Endodermal cell (in vitro differentiated cells): ENCODE measurements at regions not wholly inside any gene's neighbourhood (a gene's known extent, or its start where the extent isn't known, plus 50 kb on each side); places are given as distances from the start of the nearest gene placed in this dataset.
"Not testable (repeated sequence)": the region's sequence is repeated elsewhere in the genome, so short reads cannot be mapped to it uniquely, and the experiment has no call there.

Source experiments
- DNase-seq: peaks from one replicate; pipeline ENCODE4 v3.0.0-alpha.2; 2017
- H3K27ac ChIP-seq: 2 replicates; pipeline ENCODE4 v1.5.1; 2013; ENCODE audit warnings: mild to moderate bottlenecking, low read depth, low read length, moderate library complexity
- H3K27me3 ChIP-seq: 2 replicates; pipeline ENCODE4 v1.6.1; 2013; ENCODE audit warnings: mild to moderate bottlenecking, low read length, moderate library complexity; ENCODE audit not compliant: insufficient read depth, control insufficient read depth, poor library complexity, severe bottlenecking
- H3K36me3 ChIP-seq: 2 replicates; pipeline ENCODE4 v1.7.0; 2013; ENCODE audit warnings: mild to moderate bottlenecking, low read length, moderate library complexity; ENCODE audit not compliant: control insufficient read depth, insufficient read depth
- H3K4me1 ChIP-seq: one replicate; pipeline ENCODE4 v1.7.0; 2013; ENCODE audit warnings: low read length; ENCODE audit not compliant: control insufficient read depth, insufficient read depth
- H3K4me3 ChIP-seq: 2 replicates; pipeline ENCODE4 v1.5.1; 2013; ENCODE audit warnings: mild to moderate bottlenecking, low read length, moderate library complexity
- H3K9ac ChIP-seq: 2 replicates; pipeline ENCODE4 v1.6.1; 2013; ENCODE audit warnings: mild to moderate bottlenecking, low read length, moderate library complexity; ENCODE audit not compliant: poor library complexity, severe bottlenecking; ENCODE audit errors: extremely low read depth
- H3K9me3 ChIP-seq: 2 replicates; pipeline ENCODE4 v1.6.1; 2013; ENCODE audit warnings: mild to moderate bottlenecking, low read length, moderate library complexity; ENCODE audit not compliant: control insufficient read depth
- H3K27ac Mint-ChIP-seq: 2 replicates; pipeline ENCODE4 v1.8.0; 2020; ENCODE audit warnings: mixed read lengths
- H3K27me3 Mint-ChIP-seq: 2 replicates; pipeline ENCODE4 v1.8.0; 2021; ENCODE audit warnings: mild to moderate bottlenecking, mixed read lengths; ENCODE audit not compliant: insufficient read depth
- H3K36me3 Mint-ChIP-seq: 2 replicates; pipeline ENCODE4 v1.8.0; 2020; ENCODE audit warnings: low read depth, mixed read lengths
- H3K4me1 Mint-ChIP-seq: 2 replicates; pipeline ENCODE4 v1.8.0; 2020; ENCODE audit warnings: mixed read lengths
- H3K4me3 Mint-ChIP-seq: 2 replicates; pipeline ENCODE4 v1.8.0; 2020; ENCODE audit warnings: mild to moderate bottlenecking, moderate library complexity, mixed read lengths
- H3K9me3 Mint-ChIP-seq: 2 replicates; pipeline ENCODE4 v1.8.0; 2020; ENCODE audit warnings: mild to moderate bottlenecking, mixed read lengths
- CTCF ChIP-seq: fragments of 200-600 bp; sonication (generic); conservative IDR thresholded peaks from 2 replicates; pipeline ENCODE4 v1.5.0; 2021; ENCODE audit warnings: antibody characterized with exemption, mild to moderate bottlenecking
- WGBS, 2 experiments: methylation state at CpG; one replicate each; pipeline versions ENCODE4 v1.1.5 to v1.1.7; 2013; ENCODE audit warnings: missing lambda C conversion rate in 2 of 2, mixed read lengths in 1 of 2; ENCODE audit not compliant: insufficient coverage in 1 of 2, insufficient read length in 1 of 2; 5-methylcytosine and 5-hydroxymethylcytosine counted together

DNA sequence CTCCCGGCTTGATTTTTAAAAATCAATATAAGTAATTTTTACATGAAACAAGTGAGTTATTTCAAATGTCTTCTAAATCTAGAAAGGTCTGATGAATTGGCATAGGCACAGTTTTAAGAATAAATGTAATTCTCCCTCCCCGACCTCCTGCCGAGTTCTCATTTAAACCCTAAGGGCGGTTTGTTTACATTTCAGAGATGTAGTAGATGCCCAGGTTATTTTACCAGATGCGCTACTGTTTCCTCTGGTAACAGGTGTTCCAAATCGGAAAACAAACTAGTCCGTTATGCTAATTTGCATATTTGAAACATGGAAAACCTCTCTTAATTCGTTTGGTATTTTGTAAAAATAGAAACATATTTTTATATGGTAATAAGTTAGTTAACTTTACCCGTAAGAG lies 53.8 kb upstream of the CFAP126 start:
- peaks cover 32% of the 10 kb centered on the region for H3K27me3 Mint-ChIP-seq
- no peak for TF ChIP-seq CTCF
- no peaks in the 10 kb centered on the region for H3K4me1 Mint-ChIP-seq
- H3K9me3 Mint-ChIP-seq: peaks cover 6% of the 10 kb centered on the region
- H3K36me3 Mint-ChIP-seq: no peaks in the 10 kb centered on the region
- H3K4me1 ChIP-seq: no peaks in the 10 kb centered on the region
- 28 to 35% methylated on average over 5 to 8 of the region's 9 CpGs for WGBS, 2 experiments
- H3K27ac ChIP-seq: no peak overlapping the region
- H3K4me3 ChIP-seq: peak overlapping the region; percentile 73
- H3K4me3 Mint-ChIP-seq: peak overlapping the region; percentile 61
- peaks cover 27% of the 10 kb centered on the region for H3K27me3 ChIP-seq
- no peak overlapping the region for H3K9ac ChIP-seq
- DNase-seq: no peak
- no peaks in the 10 kb centered on the region for H3K36me3 ChIP-seq
- H3K27ac Mint-ChIP-seq: no peak overlapping the region
- H3K9me3 ChIP-seq: no peaks in the 10 kb centered on the region

GRCh38 chr1:161420763-161421455 lies 53.2 kb upstream of the CFAP126 start:
- Mint-ChIP-seq H3K9me3 (peaks cover 6% of the 10 kb centered on the region), H3K36me3 (no peaks in the 10 kb centered on the region), H3K4me1 (no peaks in the 10 kb centered on the region), H3K27ac (no peak overlapping the region), H3K4me3 (peak overlapping the region; percentile 61), H3K27me3 (peaks cover 31% of the 10 kb centered on the region)
- H3K9ac ChIP-seq: no peak overlapping the region
- no peaks in the 10 kb centered on the region for H3K36me3 ChIP-seq
- peak; percentile 83 for DNase-seq
- H3K27ac ChIP-seq: no peak overlapping the region
- H3K4me1 ChIP-seq: no peaks in the 10 kb centered on the region
- WGBS, 2 experiments: 27 to 32% methylated on average over 9 to 24 of the region's 24 CpGs
- H3K4me3 ChIP-seq: peak overlapping the region; percentile 73
- no peaks in the 10 kb centered on the region for H3K9me3 ChIP-seq
- peaks cover 25% of the 10 kb centered on the region for H3K27me3 ChIP-seq
- TF ChIP-seq CTCF: no peak

DNA sequence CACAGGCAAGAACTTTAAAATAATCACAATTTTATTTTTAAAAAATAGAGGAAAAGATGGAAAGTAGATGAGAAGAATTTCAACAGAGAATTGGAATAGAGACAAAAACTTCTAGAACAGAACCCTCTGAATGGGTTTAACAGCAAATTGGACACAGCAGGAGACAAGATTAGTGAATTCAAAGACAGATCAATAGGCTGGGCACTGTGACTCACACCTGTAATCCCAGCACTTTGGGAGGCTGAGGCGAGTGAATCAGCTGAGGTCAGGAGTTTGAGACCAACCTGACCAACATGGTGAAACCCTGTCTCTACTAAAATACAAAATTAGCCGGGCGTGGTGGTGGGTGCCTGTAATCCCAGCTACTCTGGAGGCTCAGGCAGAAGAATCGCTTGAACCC lies 49.9 kb upstream of the CFAP126 start:
- H3K27me3 Mint-ChIP-seq: peaks cover 19% of the 10 kb centered on the region
- not testable (repeated sequence) for H3K27ac ChIP-seq, H3K9ac ChIP-seq, H3K9me3 Mint-ChIP-seq, H3K9me3 ChIP-seq, DNase-seq, H3K4me1 ChIP-seq, H3K4me3 ChIP-seq, H3K27ac Mint-ChIP-seq, H3K36me3 Mint-ChIP-seq, H3K36me3 ChIP-seq, H3K27me3 ChIP-seq, H3K4me3 Mint-ChIP-seq, H3K4me1 Mint-ChIP-seq
- WGBS, 2 experiments: 79 to 86% methylated on average over 4 of the region's 4 CpGs
